GM12878 (cell line): ENCODE measurements at regions not wholly inside any gene's neighbourhood (a gene's known extent, or its start where the extent isn't known, plus 50 kb on each side); places are given as distances from the start of the nearest gene placed in this dataset.

Source experiments
- ATAC-seq: fragments of 200-7000 bp; cut with Tn5 transposase; 3 replicates; pipeline ENCODE4 v1.9.1; 2020; ENCODE audit warnings: mild to moderate bottlenecking, moderate library complexity
- BruUV-seq: library from RNA; stranded (reverse); fragments of 400-500 nt; replicated peaks from 2 replicates; lab custom pipeline; 2021; lab: Mats Ljungman, UMichigan
- CTCF ChIA-PET: fragments of 300-600 bp; sonication (Branson Sonifier 250); formaldehyde crosslinking; extraction: SDS; loops from one replicate; lab custom pipeline; 2021; ENCODE audit warnings: inconsistent platforms; lab: Yijun Ruan, JAX
- POLR2A ChIA-PET: fragments of 350-600 bp; formaldehyde crosslinking; extraction: SDS; loops from one replicate; lab custom pipeline; 2021; ENCODE audit warnings: inconsistent platforms; lab: Charles Lee
- RAD21 ChIA-PET: fragments of 300-600 bp; sonication (Branson Sonifier 250); formaldehyde crosslinking; loops from one replicate; lab custom pipeline; 2023; ENCODE audit warnings: antibody characterized with exemption; ENCODE audit not compliant: unreplicated experiment; lab: Charles Lee
- SMC1A ChIA-PET: fragments of 300-600 bp; sonication (Branson Sonifier 250); formaldehyde crosslinking; loops from one replicate; lab custom pipeline; 2023; ENCODE audit not compliant: unreplicated experiment, uncharacterized antibody; lab: Charles Lee
- DNase-seq: peaks from one replicate; pipeline ENCODE4 v3.0.0-alpha.2; 2011; ENCODE audit warnings: low read depth, low spot score
- FAIRE-seq: peaks from 3 replicates; lab custom pipeline; 2011; peaks lifted over from hg19 to GRCh38; lab: Jason Lieb, UNC
- H2AFZ ChIP-seq: 2 replicates; pipeline ENCODE4 v1.6.0; 2011; ENCODE audit warnings: low read depth, low read length, control low read depth; ENCODE audit not compliant: control insufficient read depth
- H3K27ac ChIP-seq: 2 replicates; pipeline ENCODE4 v1.5.1; 2011; ENCODE audit warnings: control low read depth; ENCODE audit not compliant: control insufficient read depth, insufficient read depth
- H3K27me3 ChIP-seq, 2 experiments: replicated peaks in 1 of 2; 2 replicates each; pipeline versions ENCODE4 v1.6.0 to v1.6.1; 2011; ENCODE audit warnings: low read length in 1 of 2; ENCODE audit not compliant: control insufficient read depth in 2 of 2, insufficient read depth in 2 of 2
- H3K36me3 ChIP-seq, 2 experiments: 2 replicates each; pipeline ENCODE4 v1.5.1; 2011; ENCODE audit warnings: low read length in 1 of 2; ENCODE audit not compliant: control insufficient read depth in 2 of 2, insufficient read depth in 2 of 2
- H3K4me1 ChIP-seq: 2 replicates; pipeline ENCODE4 v1.6.1; 2011; ENCODE audit warnings: mild to moderate bottlenecking, low read length, moderate library complexity, mixed read lengths; ENCODE audit not compliant: control insufficient read depth, insufficient read depth
- H3K4me2 ChIP-seq: 2 replicates; pipeline ENCODE4 v1.6.0; 2011; ENCODE audit warnings: control low read depth; ENCODE audit not compliant: control insufficient read depth, insufficient read depth
- H3K4me3 ChIP-seq: fragments of 200-600 bp; sonication (generic); 2 replicates; pipeline ENCODE4 v1.5.1; 2016
- H3K79me2 ChIP-seq: 2 replicates; pipeline ENCODE4 v1.6.0; 2011; ENCODE audit warnings: low read length; ENCODE audit not compliant: control insufficient read depth, insufficient read depth
- H3K9ac ChIP-seq: 2 replicates; pipeline ENCODE4 v1.8.0; 2011; ENCODE audit warnings: low read length, control low read depth, mixed read lengths; ENCODE audit not compliant: control insufficient read depth, insufficient read depth
- H3K9me3 ChIP-seq: replicated peaks from 3 replicates; pipeline ENCODE4 v1.5.1; 2011; ENCODE audit warnings: mild to moderate bottlenecking, low read length; ENCODE audit not compliant: control insufficient read depth, insufficient read depth
- H4K20me1 ChIP-seq: 2 replicates; pipeline ENCODE4 v1.6.0; 2011; ENCODE audit not compliant: control insufficient read depth, insufficient read depth
- CBFB ChIP-seq: IDR thresholded peaks from 2 replicates; pipeline ENCODE4 v1.6.1; 2016; ENCODE audit warnings: antibody characterized with exemption, low read depth
- CBX3 ChIP-seq: fragments of 200-600 bp; sonication (generic); IDR thresholded peaks from 2 replicates; pipeline ENCODE4 v1.6.1; 2016; ENCODE audit warnings: low read depth, borderline replicate concordance
- CHD1 ChIP-seq: IDR thresholded peaks from 2 replicates; pipeline ENCODE4 v1.6.1; 2012; ENCODE audit warnings: low read depth, low read length, improper control_type of control experiment
- CREM ChIP-seq: IDR thresholded peaks from 2 replicates; pipeline ENCODE4 v1.6.1; 2014; ENCODE audit warnings: antibody characterized with exemption, low read depth
- FOXK2 ChIP-seq: fragments of 450-650 bp; IDR thresholded peaks from 2 replicates; pipeline ENCODE4 v1.6.1; 2017; ENCODE audit warnings: mild to moderate bottlenecking, moderate library complexity
- KLF5 ChIP-seq: fragments of 450-650 bp; IDR thresholded peaks from 2 replicates; pipeline ENCODE4 v1.6.1; 2014; ENCODE audit warnings: mild to moderate bottlenecking; ENCODE audit not compliant: partially characterized antibody
- MTA2 ChIP-seq: fragments of 450-650 bp; IDR thresholded peaks from 2 replicates; pipeline ENCODE4 v1.6.1; 2016; ENCODE audit warnings: low read depth, mild to moderate bottlenecking, moderate library complexity
- NBN ChIP-seq: fragments of 450-650 bp; IDR thresholded peaks from 2 replicates; pipeline ENCODE4 v1.6.1; 2016
- NRF1 ChIP-seq: conservative IDR thresholded peaks from 2 replicates; pipeline ENCODE4 v1.6.1; 2011; ENCODE audit warnings: mild to moderate bottlenecking, low read depth, low read length, improper control_type of control experiment
- PAX5 ChIP-seq: IDR thresholded peaks from 2 replicates; pipeline ENCODE4 v1.6.1; 2011; ENCODE audit warnings: low read depth, low read length, borderline replicate concordance
- PAX8 ChIP-seq: fragments of 450-650 bp; IDR thresholded peaks from 2 replicates; pipeline ENCODE4 v1.6.1; 2017; ENCODE audit warnings: mild to moderate bottlenecking, moderate library complexity
- POLR2AphosphoS2 ChIP-seq: IDR thresholded peaks from 2 replicates; pipeline ENCODE4 v1.6.1; 2011; ENCODE audit warnings: low read depth, mild to moderate bottlenecking, low read length, improper control_type of control experiment, moderate library complexity
- SREBF1 ChIP-seq: IDR thresholded peaks from 2 replicates; pipeline ENCODE4 v1.6.1; 2012; ENCODE audit warnings: mild to moderate bottlenecking, low read length
- SREBF2 ChIP-seq: IDR thresholded peaks from 2 replicates; pipeline ENCODE4 v1.6.1; 2012; ENCODE audit warnings: mild to moderate bottlenecking, low read length
- SRF ChIP-seq, 2 experiments: IDR thresholded peaks; 2 replicates each; pipeline ENCODE4 v1.6.1; 2011; ENCODE audit warnings: low read depth in 2 of 2, low read length in 2 of 2, mild to moderate bottlenecking in 1 of 2, moderate library complexity in 1 of 2
- STAT3 ChIP-seq: IDR thresholded peaks from 2 replicates; pipeline ENCODE4 v1.6.1; 2011; ENCODE audit warnings: low read depth, low read length, improper control_type of control experiment
- SUPT20H ChIP-seq: IDR thresholded peaks from 2 replicates; pipeline ENCODE4 v1.6.1; 2011; ENCODE audit warnings: low read depth, mild to moderate bottlenecking, low read length, moderate library complexity, borderline replicate concordance; ENCODE audit not compliant: control insufficient read depth
- ZNF384 ChIP-seq: IDR thresholded peaks from 2 replicates; pipeline ENCODE4 v1.6.1; 2012; ENCODE audit warnings: low read depth, mild to moderate bottlenecking, low read length, improper control_type of control experiment, borderline replicate concordance
- WGBS: methylation state at CpG from one replicate; pipeline ENCODE4 v1.1.6; 2016; ENCODE audit warnings: low lambda C conversion rate; ENCODE audit not compliant: insufficient replicate concordance, insufficient coverage; ENCODE audit errors: missing lambda C conversion rate; 5-methylcytosine and 5-hydroxymethylcytosine counted together
- in situ Hi-C: fragments of 300-500 bp; cut with MboI; formaldehyde crosslinking; loops from 9 replicates; pipeline ENCODE4 v1.14.3; 2018; ENCODE audit warnings: mixed read lengths
- intact Hi-C: fragments of 100-400 bp; cut with micrococcal nuclease; formaldehyde crosslinking; loops from one replicate; pipeline ENCODE4 v1.14.2; 2022; ENCODE audit not compliant: unreplicated experiment
- TF ChIP-seq, protein P1 (sequence below): fragments of 450-650 bp; IDR thresholded peaks from 2 replicates; pipeline ENCODE4 v1.6.1; 2017; ENCODE audit warnings: low read depth, mild to moderate bottlenecking, moderate library complexity

DNA sequence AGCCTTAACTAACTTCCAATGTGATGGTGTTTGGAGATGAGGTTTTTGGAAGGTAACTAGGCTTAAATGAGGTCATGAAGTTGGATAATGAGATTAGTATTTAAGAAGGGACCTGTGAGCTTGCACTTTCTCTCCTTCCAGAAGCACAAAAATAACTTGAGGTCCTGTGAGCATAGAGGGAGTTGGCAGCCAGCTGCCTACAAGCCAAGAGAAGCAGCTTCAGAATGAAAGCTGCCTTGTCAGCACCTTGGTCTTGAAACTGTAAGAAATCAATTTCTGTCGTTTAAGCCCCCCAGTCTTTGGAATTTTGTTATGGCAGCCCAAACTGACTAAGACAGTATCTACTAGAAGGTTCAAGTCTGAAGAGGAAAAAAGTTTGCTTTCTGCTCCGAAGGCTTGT lies 280.2 kb upstream of the GALNTL6 start:
- no peak overlapping the region for H3K27ac ChIP-seq
- no peaks in the 10 kb centered on the region for H3K36me3 ChIP-seq
- no peaks in the 10 kb centered on the region for H3K27me3 ChIP-seq
- H4K20me1 ChIP-seq, result no peaks in the 10 kb centered on the region
- no peak overlapping the region for H3K9ac ChIP-seq
- 53% methylated on average over 2 of the region's 2 CpGs for WGBS
- no peak overlapping the region for H3K4me2 ChIP-seq
- BruUV-seq, result no TSS peak
- ChIA-PET POLR2A (interaction anchor here (0.5 kb wide), 2 partner anchors 21 to 243 kb away, joined by 3 read pairs; no protein-coding TSS in a partner anchor), SMC1A (interaction anchor here (0.7 kb wide), 1 partner anchor 80 kb away, joined by 3 read pairs; no protein-coding TSS in a partner anchor), RAD21 (no interaction called here), CTCF (interaction anchor here (1.2 kb wide), 1 partner anchor 30 kb away, joined by 3 read pairs; no protein-coding TSS in a partner anchor)
- in situ Hi-C loops (no loop called here), intact Hi-C loops (no loop called here)
- no peaks in the 10 kb centered on the region for H3K79me2 ChIP-seq
- no peaks in the 10 kb centered on the region for H3K9me3 ChIP-seq
- ATAC-seq (no peak), DNase-seq (no peak), FAIRE-seq (no peak)
- H3K4me1 ChIP-seq, result no peaks in the 10 kb centered on the region
- TF ChIP-seq NRF1 (no peak), NBN (no peak), STAT3 (no peak), SREBF2 (no peak), ZNF384 (no peak), PAX8 (no peak), KLF5 (no peak), SUPT20H (no peak), CBX3 (no peak), SREBF1 (no peak)
- H2AFZ ChIP-seq, result no peak overlapping the region
- no peak overlapping the region for H3K4me3 ChIP-seq

DNA sequence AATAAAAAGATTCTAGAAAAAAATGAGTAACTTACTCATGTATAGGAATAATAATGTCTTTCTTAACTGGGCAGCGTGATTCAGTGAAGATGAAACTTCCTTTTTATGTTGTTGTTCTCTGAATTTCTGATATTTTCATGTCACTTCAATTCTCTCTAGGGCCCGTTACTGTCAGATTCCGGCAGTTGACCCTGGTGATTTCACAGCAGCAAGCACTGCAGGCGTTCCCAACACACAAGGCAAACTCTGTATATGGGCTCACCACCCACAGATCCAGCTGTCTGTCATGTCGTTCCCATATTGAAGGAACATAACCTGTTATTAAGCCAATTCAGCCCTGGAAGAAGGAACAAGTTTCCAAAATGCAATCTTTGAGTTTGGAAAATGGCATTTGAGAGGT lies 288.3 kb upstream of the GALNTL6 start:
- H3K27me3 ChIP-seq, result no peaks in the 10 kb centered on the region
- in situ Hi-C loops (no loop called here), intact Hi-C loops (no loop called here)
- H3K9ac ChIP-seq, result no peak overlapping the region
- H3K4me2 ChIP-seq, result no peak overlapping the region
- FAIRE-seq (no peak), DNase-seq (no peak), ATAC-seq (no peak)
- ChIA-PET CTCF (no interaction called here), RAD21 (no interaction called here), POLR2A (no interaction called here), SMC1A (no interaction called here)
- H4K20me1 ChIP-seq, result no peaks in the 10 kb centered on the region
- H3K27ac ChIP-seq, result no peak overlapping the region
- no TSS peak for BruUV-seq
- no peak overlapping the region for H3K4me3 ChIP-seq
- H3K36me3 ChIP-seq, result no peaks in the 10 kb centered on the region
- no peaks in the 10 kb centered on the region for H3K4me1 ChIP-seq
- H3K9me3 ChIP-seq, result no peaks in the 10 kb centered on the region
- 42% methylated on average over 5 of the region's 5 CpGs for WGBS
- no peak overlapping the region for H2AFZ ChIP-seq
- no peaks in the 10 kb centered on the region for H3K79me2 ChIP-seq
- no peak for TF ChIP-seq PAX5
- TF ChIP-seq CHD1, result no peak
- no peak for TF ChIP-seq CBFB
- TF ChIP-seq CREM, result no peak
- TF ChIP-seq, protein P1, sequence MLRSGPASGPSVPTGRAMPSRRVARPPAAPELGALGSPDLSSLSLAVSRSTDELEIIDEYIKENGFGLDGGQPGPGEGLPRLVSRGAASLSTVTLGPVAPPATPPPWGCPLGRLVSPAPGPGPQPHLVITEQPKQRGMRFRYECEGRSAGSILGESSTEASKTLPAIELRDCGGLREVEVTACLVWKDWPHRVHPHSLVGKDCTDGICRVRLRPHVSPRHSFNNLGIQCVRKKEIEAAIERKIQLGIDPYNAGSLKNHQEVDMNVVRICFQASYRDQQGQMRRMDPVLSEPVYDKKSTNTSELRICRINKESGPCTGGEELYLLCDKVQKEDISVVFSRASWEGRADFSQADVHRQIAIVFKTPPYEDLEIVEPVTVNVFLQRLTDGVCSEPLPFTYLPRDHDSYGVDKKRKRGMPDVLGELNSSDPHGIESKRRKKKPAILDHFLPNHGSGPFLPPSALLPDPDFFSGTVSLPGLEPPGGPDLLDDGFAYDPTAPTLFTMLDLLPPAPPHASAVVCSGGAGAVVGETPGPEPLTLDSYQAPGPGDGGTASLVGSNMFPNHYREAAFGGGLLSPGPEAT, result no peak
- TF ChIP-seq MTA2, result no peak
- no peak for TF ChIP-seq SRF (IDR thresholded peaks at IDR 0.05; ENCODE audit: low read depth in 2 of 2, low read length in 2 of 2)
- no peak for TF ChIP-seq POLR2AphosphoS2
- TF ChIP-seq FOXK2, result no peak
